ENCODE measurements at regions not wholly inside any gene's neighbourhood (a gene's known extent, or its start where the extent isn't known, plus 50 kb on each side); places are given as distances from the start of the nearest gene placed in this dataset.

DNA sequence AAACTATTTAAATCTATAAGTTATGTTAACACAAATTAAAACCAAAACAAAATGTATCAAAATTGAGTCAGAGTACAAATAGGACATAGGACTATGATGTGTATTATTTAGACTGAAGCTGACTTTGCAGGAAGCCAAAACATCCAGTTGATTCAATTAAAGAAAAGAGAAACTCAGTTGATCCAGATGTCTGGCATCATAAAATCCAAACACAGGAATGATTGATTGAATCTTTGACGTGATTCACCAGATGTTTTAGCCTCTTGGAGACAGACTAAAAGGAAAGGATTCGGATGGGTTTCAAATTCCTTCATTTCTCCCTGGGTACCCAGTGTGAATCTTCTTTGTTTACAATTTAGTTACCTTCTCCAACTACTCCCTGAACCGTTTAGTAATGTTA, 272.9 kb downstream of the IRS1 start (continued):
- no peak for TF ChIP-seq ZNF48 (tag by site-specific recombination; IDR thresholded peaks at IDR 0.05)
- no peak for TF ChIP-seq ZNF660 (tag by site-specific recombination; IDR thresholded peaks at IDR 0.05)
- TF ChIP-seq ZNF132 (tag by site-specific recombination; IDR thresholded peaks at IDR 0.05; ENCODE audit: borderline replicate concordance): no peak
- TF ChIP-seq KLF7 (tag by site-specific recombination; IDR thresholded peaks at IDR 0.05; ENCODE audit: borderline replicate concordance): no peak
- no peak for TF ChIP-seq ZNF623 (tag by site-specific recombination; IDR thresholded peaks at IDR 0.05)
- TF ChIP-seq ZXDB (tag by site-specific recombination; IDR thresholded peaks at IDR 0.05): no peak

DNA sequence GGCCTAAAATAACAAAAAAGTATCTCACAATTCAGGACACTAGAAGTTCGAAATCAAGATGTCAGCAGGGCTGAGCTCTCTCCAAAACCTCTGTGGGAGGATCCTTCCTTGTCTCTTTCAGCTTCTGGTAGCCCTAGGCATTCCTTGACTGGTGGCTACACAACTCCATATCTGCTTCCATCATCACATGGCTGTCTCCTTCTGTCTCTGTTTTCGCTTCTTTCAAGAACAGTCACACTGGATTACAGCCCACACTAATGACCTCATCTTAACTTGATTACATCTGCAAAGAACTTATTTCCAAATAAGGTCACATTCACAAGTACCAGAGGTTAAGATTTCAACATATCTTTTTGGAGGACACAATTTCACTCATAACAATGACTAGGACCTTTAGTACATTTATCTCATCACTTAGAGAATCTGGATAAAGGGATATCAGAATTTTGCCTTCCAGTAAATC, 275.2 kb downstream of the IRS1 start:
- CTCF ChIA-PET: no interaction called here
- H3K27ac ChIP-seq (ENCODE audit: extremely low read depth, low read depth, low read length): no peak overlapping the region
- POLR2A ChIA-PET: no interaction called here
- no peaks in the 10 kb centered on the region for H3K9me3 ChIP-seq (ENCODE audit: control insufficient read depth, insufficient read depth, low read depth, low read length)
- no peaks in the 10 kb centered on the region for H3K36me3 ChIP-seq (ENCODE audit: control insufficient read depth in 2 of 2, insufficient read depth in 1 of 2, low read length in 2 of 2)
- no peak overlapping the region for H3K4me3 ChIP-seq (ENCODE audit: low read depth, low read length)
- H3K4me1 ChIP-seq (ENCODE audit: control insufficient read depth, insufficient read depth, low read length): no peaks in the 10 kb centered on the region
- TF ChIP-seq HOXA7 (CRISPR knock-in tag; IDR thresholded peaks at IDR 0.05; ENCODE audit: borderline replicate concordance) (no peak), ZNF747 (tag by site-specific recombination; IDR thresholded peaks at IDR 0.05) (no peak), ZNF335 (tag by site-specific recombination; conservative IDR thresholded peaks at IDR 0.05) (peak; percentile 36; the same call in 1 of the 2 replicates), ZNF629 (tag by site-specific recombination; IDR thresholded peaks at IDR 0.05) (peak; percentile 57), ZBTB21 (tag by site-specific recombination; IDR thresholded peaks at IDR 0.05) (peak; percentile 42; the same call in 1 of the 2 replicates), ZNF366 (tag by site-specific recombination; conservative IDR thresholded peaks at IDR 0.05) (peak; percentile 49; the same call in 1 of the 2 replicates), PRDM6 (tag by site-specific recombination; IDR thresholded peaks at IDR 0.05) (no peak)
- TF ChIP-seq, protein P1, sequence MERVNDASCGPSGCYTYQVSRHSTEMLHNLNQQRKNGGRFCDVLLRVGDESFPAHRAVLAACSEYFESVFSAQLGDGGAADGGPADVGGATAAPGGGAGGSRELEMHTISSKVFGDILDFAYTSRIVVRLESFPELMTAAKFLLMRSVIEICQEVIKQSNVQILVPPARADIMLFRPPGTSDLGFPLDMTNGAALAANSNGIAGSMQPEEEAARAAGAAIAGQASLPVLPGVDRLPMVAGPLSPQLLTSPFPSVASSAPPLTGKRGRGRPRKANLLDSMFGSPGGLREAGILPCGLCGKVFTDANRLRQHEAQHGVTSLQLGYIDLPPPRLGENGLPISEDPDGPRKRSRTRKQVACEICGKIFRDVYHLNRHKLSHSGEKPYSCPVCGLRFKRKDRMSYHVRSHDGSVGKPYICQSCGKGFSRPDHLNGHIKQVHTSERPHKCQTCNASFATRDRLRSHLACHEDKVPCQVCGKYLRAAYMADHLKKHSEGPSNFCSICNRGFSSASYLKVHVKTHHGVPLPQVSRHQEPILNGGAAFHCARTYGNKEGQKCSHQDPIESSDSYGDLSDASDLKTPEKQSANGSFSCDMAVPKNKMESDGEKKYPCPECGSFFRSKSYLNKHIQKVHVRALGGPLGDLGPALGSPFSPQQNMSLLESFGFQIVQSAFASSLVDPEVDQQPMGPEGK (tag by site-specific recombination; IDR thresholded peaks at IDR 0.05): no peak
- TF ChIP-seq, protein P2, sequence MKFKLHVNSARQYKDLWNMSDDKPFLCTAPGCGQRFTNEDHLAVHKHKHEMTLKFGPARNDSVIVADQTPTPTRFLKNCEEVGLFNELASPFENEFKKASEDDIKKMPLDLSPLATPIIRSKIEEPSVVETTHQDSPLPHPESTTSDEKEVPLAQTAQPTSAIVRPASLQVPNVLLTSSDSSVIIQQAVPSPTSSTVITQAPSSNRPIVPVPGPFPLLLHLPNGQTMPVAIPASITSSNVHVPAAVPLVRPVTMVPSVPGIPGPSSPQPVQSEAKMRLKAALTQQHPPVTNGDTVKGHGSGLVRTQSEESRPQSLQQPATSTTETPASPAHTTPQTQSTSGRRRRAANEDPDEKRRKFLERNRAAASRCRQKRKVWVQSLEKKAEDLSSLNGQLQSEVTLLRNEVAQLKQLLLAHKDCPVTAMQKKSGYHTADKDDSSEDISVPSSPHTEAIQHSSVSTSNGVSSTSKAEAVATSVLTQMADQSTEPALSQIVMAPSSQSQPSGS (tag by site-specific recombination; IDR thresholded peaks at IDR 0.05; ENCODE audit: low read depth): peak; percentile 67
- TF ChIP-seq, protein P3, sequence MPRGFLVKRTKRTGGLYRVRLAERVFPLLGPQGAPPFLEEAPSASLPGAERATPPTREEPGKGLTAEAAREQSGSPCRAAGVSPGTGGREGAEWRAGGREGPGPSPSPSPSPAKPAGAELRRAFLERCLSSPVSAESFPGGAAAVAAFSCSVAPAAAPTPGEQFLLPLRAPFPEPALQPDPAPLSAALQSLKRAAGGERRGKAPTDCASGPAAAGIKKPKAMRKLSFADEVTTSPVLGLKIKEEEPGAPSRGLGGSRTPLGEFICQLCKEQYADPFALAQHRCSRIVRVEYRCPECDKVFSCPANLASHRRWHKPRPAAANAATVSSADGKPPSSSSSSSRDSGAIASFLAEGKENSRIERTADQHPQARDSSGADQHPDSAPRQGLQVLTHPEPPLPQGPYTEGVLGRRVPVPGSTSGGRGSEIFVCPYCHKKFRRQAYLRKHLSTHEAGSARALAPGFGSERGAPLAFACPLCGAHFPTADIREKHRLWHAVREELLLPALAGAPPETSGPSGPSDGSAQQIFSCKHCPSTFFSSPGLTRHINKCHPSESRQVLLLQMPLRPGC (tag by site-specific recombination; IDR thresholded peaks at IDR 0.05): no peak

GRCh38 chr2:226520723-226521122, 278.9 kb downstream of the IRS1 start:
- ChIA-PET CTCF (no interaction called here), POLR2A (no interaction called here)
- H3K9me3 ChIP-seq (ENCODE audit: control insufficient read depth, insufficient read depth, low read depth, low read length): no peaks in the 10 kb centered on the region
- H3K4me3 ChIP-seq (ENCODE audit: low read depth, low read length): no peak overlapping the region
- H3K4me1 ChIP-seq (ENCODE audit: control insufficient read depth, insufficient read depth, low read length): no peaks in the 10 kb centered on the region
- no peak overlapping the region for H3K27ac ChIP-seq (ENCODE audit: extremely low read depth, low read depth, low read length)
- no peaks in the 10 kb centered on the region for H3K36me3 ChIP-seq (ENCODE audit: control insufficient read depth in 2 of 2, insufficient read depth in 1 of 2, low read length in 2 of 2)
- TF ChIP-seq, protein P4, sequence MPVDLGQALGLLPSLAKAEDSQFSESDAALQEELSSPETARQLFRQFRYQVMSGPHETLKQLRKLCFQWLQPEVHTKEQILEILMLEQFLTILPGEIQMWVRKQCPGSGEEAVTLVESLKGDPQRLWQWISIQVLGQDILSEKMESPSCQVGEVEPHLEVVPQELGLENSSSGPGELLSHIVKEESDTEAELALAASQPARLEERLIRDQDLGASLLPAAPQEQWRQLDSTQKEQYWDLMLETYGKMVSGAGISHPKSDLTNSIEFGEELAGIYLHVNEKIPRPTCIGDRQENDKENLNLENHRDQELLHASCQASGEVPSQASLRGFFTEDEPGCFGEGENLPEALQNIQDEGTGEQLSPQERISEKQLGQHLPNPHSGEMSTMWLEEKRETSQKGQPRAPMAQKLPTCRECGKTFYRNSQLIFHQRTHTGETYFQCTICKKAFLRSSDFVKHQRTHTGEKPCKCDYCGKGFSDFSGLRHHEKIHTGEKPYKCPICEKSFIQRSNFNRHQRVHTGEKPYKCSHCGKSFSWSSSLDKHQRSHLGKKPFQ (tag by site-specific recombination; IDR thresholded peaks at IDR 0.05): no peak
- no peak for TF ChIP-seq ZNF416 (tag by site-specific recombination; IDR thresholded peaks at IDR 0.05)
- no peak for TF ChIP-seq ZNF391 (tag by site-specific recombination; IDR thresholded peaks at IDR 0.05; ENCODE audit: borderline replicate concordance, low read depth)
- TF ChIP-seq KLF8 (tag by site-specific recombination; IDR thresholded peaks at IDR 0.05): no peak
- no peak for TF ChIP-seq OVOL3 (tag by site-specific recombination; IDR thresholded peaks at IDR 0.05)
- TF ChIP-seq ZNF37A (tag by site-specific recombination; IDR thresholded peaks at IDR 0.05): no peak
- no peak for TF ChIP-seq ZNF48 (tag by site-specific recombination; IDR thresholded peaks at IDR 0.05)
- TF ChIP-seq, protein P2 (tag by site-specific recombination; IDR thresholded peaks at IDR 0.05; ENCODE audit: low read depth): no peak
- TF ChIP-seq ZNF157 (tag by site-specific recombination; IDR thresholded peaks at IDR 0.05): no peak
